GM13977 (cell line): ENCODE measurements at regions not wholly inside any gene's neighbourhood (a gene's known extent, or its start where the extent isn't known, plus 50 kb on each side); places are given as distances from the start of the nearest gene placed in this dataset.

ENCODE experiments used
- DNase-seq: peaks from one replicate; pipeline ENCODE4 v3.0.0; 2012; ENCODE audit warnings: low spot score
- CTCF ChIP-seq: IDR thresholded peaks from 2 replicates; pipeline ENCODE4 v1.5.1; 2012; ENCODE audit warnings: mild to moderate bottlenecking, control low read depth; ENCODE audit not compliant: insufficient read depth; ENCODE audit errors: extremely low read depth, missing control alignments
- in situ Hi-C: fragments of 300-500 bp; cut with MboI; formaldehyde crosslinking; loops from one replicate; pipeline ENCODE4 v1.12.0; 2022; ENCODE audit warnings: low sequenced_read_pairs, low pct_unique_long_range_greater_than_20kb, mixed read lengths, inconsistent platforms; ENCODE audit not compliant: unreplicated experiment

- no peak for DNase-seq
- no peak for TF ChIP-seq CTCF
- in situ Hi-C loops = no loop called here
These were observed 281.5 kb downstream of the TOX3 start for GRCh38 chr16:52265446-52265861.

GRCh38 chr16:52257534-52257933, 289.4 kb downstream of the TOX3 start:
- TF ChIP-seq CTCF = no peak
- in situ Hi-C loops = no loop called here
- DNase-seq = no peak

GRCh38 chr16:52256310-52257078, 290.4 kb downstream of the TOX3 start:
- no peak for DNase-seq
- in situ Hi-C loops = no loop called here
- TF ChIP-seq CTCF = no peak

- DNase-seq = no peak
- no peak for TF ChIP-seq CTCF
- in situ Hi-C loops = no loop called here
These were observed 292.2 kb downstream of the TOX3 start for GRCh38 chr16:52254746-52255145.

GRCh38 chr16:52252680-52253079, 294.3 kb downstream of the TOX3 start:
- no peak for TF ChIP-seq CTCF

GRCh38 chr16:52251495-52251894, 295.4 kb downstream of the TOX3 start:
- DNase-seq = no peak
- TF ChIP-seq CTCF = no peak
- in situ Hi-C loops = no loop called here

More at GRCh38 chr16:52252680-52253079, 294.3 kb downstream of the TOX3 start:
- in situ Hi-C loops = no loop called here
- no peak for DNase-seq
